OCI-LY1 (cell line): ENCODE measurements at regions not wholly inside any gene's neighbourhood (a gene's known extent, or its start where the extent isn't known, plus 50 kb on each side); places are given as distances from the start of the nearest gene placed in this dataset.

Experiments used
- H2AFZ ChIP-seq: fragments of 200-600 bp; sonication (generic), shearing (Covaris generic); 2 replicates; pipeline ENCODE4 v1.6.0; 2014; ENCODE audit warnings: antibody characterized with exemption, mild to moderate bottlenecking, low read length
- H3F3A ChIP-seq: fragments of 200-600 bp; sonication (generic), shearing (Covaris generic); 2 replicates; pipeline ENCODE4 v1.6.0; 2014; ENCODE audit warnings: mild to moderate bottlenecking, antibody characterized with exemption, low read length, moderate library complexity; ENCODE audit not compliant: insufficient read depth
- H3K27ac ChIP-seq: fragments of 200-600 bp; sonication (generic); 2 replicates; pipeline ENCODE4 v1.5.1; 2014; ENCODE audit warnings: low read length, mixed run types, mild to moderate bottlenecking, low read depth; ENCODE audit not compliant: poor library complexity, severe bottlenecking
- H3K27me3 ChIP-seq: fragments of 200-600 bp; sonication (generic); 2 replicates; pipeline ENCODE4 v1.6.0; 2014; ENCODE audit warnings: antibody characterized with exemption, mild to moderate bottlenecking, low read length, moderate library complexity; ENCODE audit not compliant: insufficient read depth
- H3K36me3 ChIP-seq: fragments of 200-600 bp; sonication (generic); 2 replicates; pipeline ENCODE4 v1.6.1; 2014; ENCODE audit warnings: mild to moderate bottlenecking, antibody characterized with exemption, low read length, moderate library complexity, mixed read lengths; ENCODE audit not compliant: insufficient read depth
- H3K4me1 ChIP-seq: fragments of 200-600 bp; sonication (generic); 2 replicates; pipeline ENCODE4 v1.5.1; 2014; ENCODE audit warnings: mild to moderate bottlenecking, low read length, moderate library complexity; ENCODE audit not compliant: insufficient read depth, severe bottlenecking
- H3K4me2 ChIP-seq: fragments of 200-600 bp; sonication (generic), shearing (Covaris generic); 2 replicates; pipeline ENCODE4 v1.6.1; 2014; ENCODE audit warnings: low read length
- H3K4me3 ChIP-seq: fragments of 200-600 bp; sonication (generic); 2 replicates; pipeline ENCODE4 v1.5.1; 2014; ENCODE audit warnings: low read length, low read depth, mild to moderate bottlenecking, mixed read lengths; ENCODE audit not compliant: poor library complexity, severe bottlenecking
- H3K79me2 ChIP-seq: fragments of 200-600 bp; shearing (Covaris generic); 2 replicates; pipeline ENCODE4 v1.6.1; 2016; ENCODE audit warnings: mixed run types, low read length, mixed read lengths; ENCODE audit not compliant: insufficient read depth
- H3K9ac ChIP-seq: fragments of 200-600 bp; sonication (generic), shearing (Covaris generic); 2 replicates; pipeline ENCODE4 v1.6.1; 2014; ENCODE audit warnings: mild to moderate bottlenecking, low read length, mixed read lengths
- H3K9me2 ChIP-seq: fragments of 200-600 bp; sonication (generic), shearing (Covaris generic); 2 replicates; pipeline ENCODE4 v1.6.1; 2014; ENCODE audit warnings: low read depth, mild to moderate bottlenecking, low read length, mixed read lengths
- H3K9me3 ChIP-seq: fragments of 200-600 bp; shearing (Covaris generic); 2 replicates; pipeline ENCODE4 v1.6.1; 2014; ENCODE audit warnings: low read length, mixed read lengths
- H4K20me1 ChIP-seq: fragments of 200-600 bp; sonication (generic), shearing (Covaris generic); 2 replicates; pipeline ENCODE4 v1.6.0; 2016; ENCODE audit warnings: mild to moderate bottlenecking, low read length; ENCODE audit not compliant: insufficient read depth
- EZH2 ChIP-seq: fragments of 200-600 bp; sonication (generic), shearing (Covaris generic); IDR thresholded peaks from 2 replicates; pipeline ENCODE4 v1.8.0; 2017; ENCODE audit warnings: borderline replicate concordance, mixed run types, mild to moderate bottlenecking, antibody characterized with exemption, low read length, moderate library complexity, mixed read lengths
- TF ChIP-seq, protein P1 (sequence below): fragments of 200-600 bp; sonication (generic), shearing (Covaris generic); IDR thresholded peaks from 2 replicates; pipeline ENCODE4 v1.5.1; 2017; ENCODE audit warnings: mild to moderate bottlenecking, antibody characterized with exemption, low read length, moderate library complexity, mixed read lengths

DNA sequence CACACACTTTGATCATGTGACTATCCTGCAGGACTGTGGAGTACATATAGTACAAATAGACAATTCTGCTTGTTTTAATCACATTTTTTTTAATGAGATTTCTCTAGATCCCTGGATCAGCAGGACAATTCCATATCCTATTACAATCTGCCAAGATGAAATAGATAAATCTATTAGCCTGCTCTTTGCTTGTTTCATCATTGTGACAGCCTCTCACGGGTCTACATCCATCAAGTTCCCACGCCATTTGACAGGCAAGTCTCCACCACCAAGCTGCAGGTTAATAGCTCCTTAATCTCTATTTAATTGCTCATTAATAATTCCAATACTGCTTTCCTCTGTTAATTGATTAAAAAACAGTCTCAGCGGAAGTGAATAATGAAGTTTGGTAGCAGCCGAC lies 671.5 kb downstream of the CCSER2 start:
- Histone ChIP-seq H4K20me1 (no peaks in the 10 kb centered on the region), H3K9me3 (no peaks in the 10 kb centered on the region), H3K4me3 (no peak overlapping the region), H3K27me3 (no peaks in the 10 kb centered on the region), H2AFZ (no peak overlapping the region), H3K9me2 (no peaks in the 10 kb centered on the region), H3F3A (no peaks in the 10 kb centered on the region), H3K4me2 (no peak overlapping the region), H3K27ac (no peak overlapping the region), H3K9ac (no peak overlapping the region), H3K79me2 (no peaks in the 10 kb centered on the region), H3K36me3 (no peaks in the 10 kb centered on the region), H3K4me1 (no peaks in the 10 kb centered on the region)
- TF ChIP-seq, protein P1, sequence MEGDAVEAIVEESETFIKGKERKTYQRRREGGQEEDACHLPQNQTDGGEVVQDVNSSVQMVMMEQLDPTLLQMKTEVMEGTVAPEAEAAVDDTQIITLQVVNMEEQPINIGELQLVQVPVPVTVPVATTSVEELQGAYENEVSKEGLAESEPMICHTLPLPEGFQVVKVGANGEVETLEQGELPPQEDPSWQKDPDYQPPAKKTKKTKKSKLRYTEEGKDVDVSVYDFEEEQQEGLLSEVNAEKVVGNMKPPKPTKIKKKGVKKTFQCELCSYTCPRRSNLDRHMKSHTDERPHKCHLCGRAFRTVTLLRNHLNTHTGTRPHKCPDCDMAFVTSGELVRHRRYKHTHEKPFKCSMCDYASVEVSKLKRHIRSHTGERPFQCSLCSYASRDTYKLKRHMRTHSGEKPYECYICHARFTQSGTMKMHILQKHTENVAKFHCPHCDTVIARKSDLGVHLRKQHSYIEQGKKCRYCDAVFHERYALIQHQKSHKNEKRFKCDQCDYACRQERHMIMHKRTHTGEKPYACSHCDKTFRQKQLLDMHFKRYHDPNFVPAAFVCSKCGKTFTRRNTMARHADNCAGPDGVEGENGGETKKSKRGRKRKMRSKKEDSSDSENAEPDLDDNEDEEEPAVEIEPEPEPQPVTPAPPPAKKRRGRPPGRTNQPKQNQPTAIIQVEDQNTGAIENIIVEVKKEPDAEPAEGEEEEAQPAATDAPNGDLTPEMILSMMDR: no peak
- TF ChIP-seq EZH2: no peak

- H3K4me2 ChIP-seq: no peak overlapping the region
- TF ChIP-seq, protein P1: no peak
- no peak for TF ChIP-seq EZH2
These were observed 674.7 kb downstream of the CCSER2 start for GRCh38 chr10:85003083-85003482.

DNA sequence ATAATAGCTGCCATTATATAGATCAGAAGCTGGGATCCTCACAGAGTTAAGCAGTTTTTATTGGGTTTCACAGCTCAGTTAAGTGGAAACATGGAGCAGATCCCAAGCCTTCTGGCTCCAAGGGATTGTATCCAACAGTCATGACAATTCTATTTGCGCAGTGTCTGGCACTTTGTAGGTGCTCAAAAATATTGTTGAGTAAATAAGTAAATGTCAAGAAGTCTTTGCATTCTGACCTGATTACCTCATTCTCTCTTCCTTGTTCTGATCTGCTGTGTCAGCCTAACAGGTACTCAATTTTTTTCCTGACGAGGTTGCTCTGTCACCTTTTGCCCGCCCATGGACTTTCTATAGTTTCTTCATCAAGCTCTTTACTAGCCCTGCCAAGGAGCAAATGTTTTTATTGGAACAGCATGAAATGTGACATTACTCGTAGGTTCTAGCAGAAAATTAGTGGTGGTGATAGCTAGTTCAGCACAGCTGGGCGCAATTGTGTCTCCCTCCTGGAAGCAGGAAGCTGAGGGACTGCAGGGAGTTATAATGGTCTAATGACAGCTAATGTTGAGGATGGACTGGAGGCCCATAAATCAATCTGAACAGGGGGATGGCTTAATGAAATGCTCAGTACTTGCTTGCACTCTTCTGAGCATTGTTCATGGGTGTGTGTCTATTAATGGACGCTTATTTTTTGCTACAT lies 680.2 kb downstream of the CCSER2 start:
- TF ChIP-seq, protein P1: no peak
- no peak for TF ChIP-seq EZH2
- no peak overlapping the region for H3K4me3 ChIP-seq
- no peak overlapping the region for H3K27ac ChIP-seq
- no peaks in the 10 kb centered on the region for H3K36me3 ChIP-seq
- no peak overlapping the region for H3K9ac ChIP-seq
- no peaks in the 10 kb centered on the region for H3K9me3 ChIP-seq
- H3K79me2 ChIP-seq: no peaks in the 10 kb centered on the region
- no peaks in the 10 kb centered on the region for H3K27me3 ChIP-seq
- H3K4me1 ChIP-seq: no peaks in the 10 kb centered on the region
- H2AFZ ChIP-seq: no peak overlapping the region
- no peaks in the 10 kb centered on the region for H4K20me1 ChIP-seq
- H3K4me2 ChIP-seq: no peak overlapping the region
- H3K9me2 ChIP-seq: no peaks in the 10 kb centered on the region
- H3F3A ChIP-seq: no peaks in the 10 kb centered on the region

More at GRCh38 chr10:85003083-85003482, 674.7 kb downstream of the CCSER2 start:
- H3K27ac ChIP-seq: no peak overlapping the region
- no peaks in the 10 kb centered on the region for H3K27me3 ChIP-seq
- no peaks in the 10 kb centered on the region for H3F3A ChIP-seq
- H3K9ac ChIP-seq: no peak overlapping the region
- no peaks in the 10 kb centered on the region for H3K9me3 ChIP-seq
- H4K20me1 ChIP-seq: no peaks in the 10 kb centered on the region
- no peaks in the 10 kb centered on the region for H3K36me3 ChIP-seq
- H3K4me3 ChIP-seq: no peak overlapping the region
- H3K9me2 ChIP-seq: no peaks in the 10 kb centered on the region
- no peak overlapping the region for H2AFZ ChIP-seq
- H3K79me2 ChIP-seq: no peaks in the 10 kb centered on the region
- H3K4me1 ChIP-seq: no peaks in the 10 kb centered on the region
